NB4 (cell line): ENCODE measurements at regions not wholly inside any gene's neighbourhood (a gene's known extent, or its start where the extent isn't known, plus 50 kb on each side); places are given as distances from the start of the nearest gene placed in this dataset.

Experiments used
- CTCF ChIP-seq: IDR thresholded peaks from one replicate; pipeline ENCODE4 v1.5.1; 2012; ENCODE audit warnings: low read depth, low read length
- MAX ChIP-seq: IDR thresholded peaks from 2 replicates; pipeline ENCODE4 v1.6.1; 2011; ENCODE audit warnings: low read depth, low read length
- MYC ChIP-seq: IDR thresholded peaks from 2 replicates; pipeline ENCODE4 v1.6.1; 2011; ENCODE audit warnings: low read depth, low read length
- POLR2A ChIP-seq: IDR thresholded peaks from 2 replicates; pipeline ENCODE4 v1.6.1; 2011; ENCODE audit warnings: mild to moderate bottlenecking; ENCODE audit not compliant: insufficient read length; ENCODE audit errors: extremely low read depth

GRCh38 chr5:60445921-60446320 is 254.0 kb downstream of the DEPDC1B start:
- TF ChIP-seq POLR2A: no peak
- no peak for TF ChIP-seq CTCF
- no peak for TF ChIP-seq MYC
- no peak for TF ChIP-seq MAX
